ENCODE measurements at regions not wholly inside any gene's neighbourhood (a gene's known extent, or its start where the extent isn't known, plus 50 kb on each side); places are given as distances from the start of the nearest gene placed in this dataset.
"Not testable (repeated sequence)": the region's sequence is repeated elsewhere in the genome, so short reads cannot be mapped to it uniquely, and the experiment has no call there.

DNA sequence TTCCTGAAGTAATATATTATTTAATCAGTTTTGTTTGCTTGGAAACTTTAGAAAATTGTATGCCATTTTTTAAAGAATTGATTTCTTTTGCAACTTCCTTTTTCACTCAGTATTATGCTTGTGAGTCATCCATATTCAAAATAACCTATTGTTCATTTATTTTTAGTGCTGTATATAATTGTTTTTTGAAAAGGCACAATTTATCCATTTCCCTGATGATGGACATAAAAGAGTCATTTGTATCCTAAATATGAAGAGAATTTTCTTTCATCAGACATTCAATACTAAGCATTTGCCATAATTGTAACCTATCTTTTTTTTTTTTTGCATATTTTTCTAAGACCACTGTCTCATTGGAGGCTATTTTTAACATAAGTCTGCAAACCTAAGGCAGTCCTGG, 134.1 kb upstream of the SERPINE2 start:
- no peak for DNase-seq

DNA sequence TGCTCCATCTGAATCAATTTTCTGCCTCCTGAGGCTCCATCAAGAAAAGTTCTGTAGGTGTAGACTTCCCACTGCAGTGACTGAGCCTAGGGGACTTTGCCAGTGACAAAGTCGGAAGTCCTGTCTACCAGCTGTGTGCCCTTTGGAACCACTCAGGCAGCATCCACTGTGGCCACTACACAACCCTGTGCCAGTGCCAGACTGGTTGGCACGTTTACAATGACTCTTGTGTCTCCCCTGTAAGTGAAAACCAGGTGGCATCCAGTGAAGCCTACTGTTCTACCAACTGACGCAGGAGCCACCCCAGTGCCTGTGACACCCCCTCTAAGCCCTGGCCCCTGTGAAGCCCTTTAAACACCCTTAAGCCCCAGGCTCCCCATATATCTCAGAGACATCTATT, 132.1 kb upstream of the SERPINE2 start:
- no peak for DNase-seq

DNA sequence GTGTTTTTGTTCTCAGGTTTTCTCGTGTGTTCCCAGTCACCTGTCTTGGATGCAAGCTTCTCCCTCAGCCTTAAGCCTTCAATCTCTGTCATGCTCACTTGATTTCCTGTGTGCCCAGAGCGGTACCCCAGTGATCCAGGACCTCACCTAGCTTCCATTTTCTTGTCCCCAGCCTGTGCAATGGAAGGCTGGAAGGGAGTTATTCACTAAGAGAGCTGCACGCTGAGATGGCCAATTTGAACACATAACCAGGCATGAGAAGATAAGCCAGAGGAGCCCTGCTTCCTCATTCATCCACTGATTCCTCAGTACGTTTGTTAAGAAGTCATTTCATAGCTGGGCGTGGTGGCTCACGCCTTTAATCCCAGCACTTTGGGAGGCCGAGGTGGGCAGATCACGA, 130.8 kb upstream of the SERPINE2 start:
- no peak for DNase-seq

DNA sequence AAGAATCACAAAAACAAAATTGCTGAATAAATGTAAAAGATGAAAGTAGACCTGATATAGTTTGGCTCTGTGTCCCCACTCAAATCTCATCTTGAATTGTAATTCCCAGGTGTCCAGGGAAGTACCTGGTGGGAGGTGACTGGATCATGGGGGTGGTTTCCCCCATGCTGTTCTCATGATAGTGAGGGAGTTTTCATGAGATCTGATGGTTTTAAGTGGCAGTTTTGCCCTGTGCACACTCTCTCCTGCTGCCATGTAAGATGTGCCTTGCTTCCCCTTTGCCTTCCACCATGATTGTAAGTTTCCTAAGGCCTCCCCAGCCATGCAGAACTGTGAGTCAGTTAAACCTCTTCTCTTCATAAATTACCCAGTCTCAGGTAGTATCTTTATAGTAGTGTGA, 128.7 kb upstream of the SERPINE2 start:
- DNase-seq = not testable (repeated sequence)

DNA sequence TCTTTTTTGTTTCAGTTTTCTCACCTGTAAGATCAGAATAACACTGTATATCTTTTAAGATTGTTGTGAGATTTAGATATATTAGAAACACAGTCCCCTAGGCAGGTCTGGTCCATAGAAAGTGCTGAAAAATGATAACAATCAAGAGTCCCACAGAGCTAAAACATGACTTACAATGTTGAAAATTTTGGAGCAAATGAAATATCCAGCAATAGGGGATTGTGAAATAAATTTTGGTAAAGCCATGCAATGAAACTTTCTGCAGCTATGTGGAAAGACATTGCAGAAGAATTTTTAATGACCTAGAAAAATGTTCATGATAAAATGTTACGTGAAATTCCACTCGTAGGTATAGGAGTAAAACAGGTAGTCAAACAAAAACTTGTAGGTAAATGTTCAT, 127.6 kb upstream of the SERPINE2 start:
- DNase-seq = no peak

DNA sequence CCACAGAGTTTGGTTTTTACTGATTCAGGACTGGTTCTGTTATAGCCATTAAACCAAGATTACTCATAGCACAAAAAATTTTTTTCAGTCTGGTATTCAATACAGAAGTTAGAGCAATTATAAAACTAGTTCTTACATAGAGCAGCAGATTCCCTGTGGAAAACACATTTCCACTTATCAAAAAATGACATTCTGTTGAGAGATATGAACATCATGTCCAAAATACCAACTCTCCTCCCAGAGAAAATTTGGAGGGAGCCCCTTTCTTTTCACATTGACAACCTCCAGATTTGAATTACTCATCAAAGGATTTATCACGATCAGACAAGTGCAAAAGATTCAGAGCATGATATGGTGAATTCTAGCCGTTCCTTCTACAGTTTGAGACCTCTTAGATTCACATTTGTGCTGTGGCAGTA, 126.8 kb upstream of the SERPINE2 start:
- no peak for DNase-seq

DNA sequence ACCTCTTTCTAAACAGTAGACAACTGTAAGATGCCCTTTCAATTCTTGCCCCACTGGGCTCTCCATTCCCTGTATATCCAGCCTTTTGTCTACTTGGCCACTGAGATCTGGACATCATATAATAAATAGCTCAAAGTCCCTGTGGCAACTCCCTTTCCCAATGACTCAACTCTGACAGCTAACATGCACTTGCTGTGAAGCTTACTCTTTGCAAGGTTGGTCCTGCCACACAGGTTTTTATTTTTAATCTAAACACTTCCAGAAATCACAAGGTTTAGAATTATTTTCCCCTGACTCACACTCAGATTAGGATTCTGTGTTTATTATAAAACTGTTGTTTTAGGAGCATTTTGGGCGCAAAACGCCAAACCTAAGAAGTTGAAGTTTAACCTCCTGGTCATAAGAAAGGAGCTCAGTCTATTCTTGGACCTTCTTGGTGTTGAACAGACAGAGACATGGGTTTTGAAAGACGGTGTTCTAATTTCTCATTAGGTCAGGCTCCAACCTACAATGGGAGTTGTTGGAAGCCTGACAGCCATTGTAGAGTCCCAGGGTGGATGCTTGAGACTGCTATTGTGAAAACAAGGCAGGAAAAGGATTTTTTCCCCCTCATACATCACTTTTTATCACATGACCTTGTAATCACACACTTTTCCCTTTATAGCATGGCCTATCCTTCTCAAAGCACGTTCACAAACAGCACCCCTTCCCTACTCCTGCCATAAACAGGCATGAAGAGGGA, 124.7 kb upstream of the SERPINE2 start:
- no peak for DNase-seq

DNA sequence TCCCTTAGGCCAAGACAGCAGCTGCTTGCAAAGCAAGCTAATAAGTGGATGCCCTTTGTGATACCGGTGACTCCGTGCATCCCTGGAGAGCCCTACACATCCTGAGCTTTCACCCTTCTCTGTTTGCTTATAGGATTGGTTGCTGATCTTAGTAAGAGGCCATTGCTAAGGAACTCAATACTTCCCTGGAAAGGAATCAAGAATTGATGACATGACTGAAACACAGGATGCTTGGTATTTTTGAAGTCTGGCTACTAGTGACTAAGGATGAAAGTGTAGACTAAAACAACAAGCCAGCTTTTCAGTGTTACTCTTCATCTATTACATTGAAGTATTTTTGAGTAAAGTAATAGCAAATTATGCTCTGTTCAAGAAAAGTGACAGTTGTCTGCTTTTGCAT, 123.0 kb upstream of the SERPINE2 start:
- no peak for DNase-seq

DNA sequence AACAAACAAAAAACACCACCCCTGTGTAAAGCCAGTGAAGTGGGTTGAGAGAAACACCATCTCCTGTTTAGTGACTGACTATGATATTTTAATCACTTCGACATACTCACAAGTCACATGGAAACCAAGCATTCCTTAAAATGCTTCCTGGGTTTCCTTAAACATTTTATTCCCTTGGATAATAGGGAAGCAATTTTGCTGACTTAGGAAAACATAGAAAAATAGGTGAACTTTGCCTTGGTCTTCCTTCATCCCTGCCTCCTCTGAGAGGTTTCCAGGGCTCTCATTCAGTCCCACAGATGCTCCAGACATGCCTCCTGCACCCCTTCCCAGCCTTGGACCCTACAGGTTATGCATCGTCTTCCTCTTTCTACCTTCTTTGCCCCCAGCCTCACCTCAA, 122.6 kb upstream of the SERPINE2 start:
- DNase-seq = no peak

DNA sequence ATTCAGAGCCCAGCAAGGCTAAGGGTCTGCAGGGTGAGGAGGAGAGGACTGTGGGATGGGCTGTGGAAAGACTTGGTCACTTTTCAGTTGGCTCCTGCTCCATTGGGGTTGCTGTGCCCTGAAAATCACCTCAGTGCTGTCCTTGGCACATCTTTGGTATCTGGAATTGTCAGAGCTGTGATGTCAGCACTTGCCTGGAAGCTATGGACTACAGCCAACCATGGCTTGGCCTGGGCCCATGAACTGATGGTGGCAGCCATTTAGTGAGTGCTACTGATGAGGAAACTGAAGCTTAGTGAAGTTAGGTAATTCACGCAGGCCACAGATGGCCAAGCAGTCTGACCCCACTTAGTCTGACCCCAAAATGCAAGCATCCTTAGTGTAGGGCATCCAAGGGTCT, 121.8 kb upstream of the SERPINE2 start:
- peak in 1 of 2 experiments; percentile 21 for DNase-seq

DNA sequence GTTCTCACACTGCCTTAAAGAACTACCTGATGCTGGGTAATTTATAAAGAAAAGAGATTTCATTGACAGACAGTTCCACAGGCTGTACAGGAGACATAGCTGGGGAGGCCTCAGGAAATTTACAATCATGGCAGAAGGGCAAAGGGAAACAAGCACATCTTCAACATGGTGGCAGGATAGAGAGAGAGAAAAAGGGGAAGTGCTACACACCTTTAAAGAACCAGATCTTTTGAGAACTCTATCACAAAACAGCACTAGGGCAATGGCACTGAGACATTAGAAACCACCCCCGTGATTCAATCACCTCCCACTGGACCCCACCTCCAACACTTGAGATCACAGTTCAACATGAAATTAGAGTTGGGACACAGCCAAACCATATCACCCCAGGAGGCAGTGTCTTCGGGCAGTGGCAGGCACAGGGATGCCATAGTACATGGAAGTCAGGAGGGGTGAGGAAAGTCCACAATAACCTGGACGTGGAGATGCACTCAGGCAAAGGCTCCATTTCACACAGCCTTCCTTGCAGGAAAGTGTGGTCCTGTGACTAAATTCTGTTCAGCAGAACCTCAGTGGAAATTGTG, 120.4 kb upstream of the SERPINE2 start:
- DNase-seq = no peak

DNA sequence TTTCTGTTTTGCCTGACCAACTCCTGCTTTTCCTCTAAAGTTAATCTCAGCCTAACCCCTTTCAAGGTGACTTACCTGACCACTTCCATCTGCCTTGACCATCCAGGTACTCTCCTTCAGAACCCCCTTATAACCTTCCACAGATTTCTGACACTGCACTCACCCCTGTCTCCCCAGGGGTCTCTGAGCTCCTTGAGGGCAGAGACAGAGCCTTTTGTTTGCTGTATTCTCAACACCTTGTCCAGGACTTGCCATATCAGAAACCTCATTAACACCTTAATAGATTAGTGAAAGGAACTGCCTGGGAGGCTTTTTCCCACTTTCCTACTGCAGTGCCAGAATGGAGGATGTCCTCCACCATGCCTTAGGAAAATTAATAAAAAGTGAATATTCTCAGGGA, 119.7 kb upstream of the SERPINE2 start:
- DNase-seq = no peak

DNA sequence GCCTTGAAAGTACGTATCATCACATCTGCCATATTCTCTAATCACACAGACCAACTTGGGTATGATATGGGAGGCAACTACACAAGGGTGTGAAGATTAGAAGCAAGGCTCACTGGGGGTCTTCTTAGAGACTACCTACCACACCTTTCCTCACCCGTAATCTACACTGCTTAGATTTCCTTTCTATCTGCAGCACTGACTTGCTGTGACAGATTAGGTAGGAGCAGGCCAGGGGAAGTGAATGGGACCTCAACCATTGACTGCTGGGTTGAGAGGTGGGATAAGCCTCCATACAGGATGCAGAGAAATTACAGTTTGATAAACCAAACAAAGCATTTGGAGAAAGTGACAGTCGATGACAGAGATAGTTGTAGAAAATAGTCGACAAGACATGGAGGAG, 119.0 kb upstream of the SERPINE2 start:
- DNase-seq = no peak

DNA sequence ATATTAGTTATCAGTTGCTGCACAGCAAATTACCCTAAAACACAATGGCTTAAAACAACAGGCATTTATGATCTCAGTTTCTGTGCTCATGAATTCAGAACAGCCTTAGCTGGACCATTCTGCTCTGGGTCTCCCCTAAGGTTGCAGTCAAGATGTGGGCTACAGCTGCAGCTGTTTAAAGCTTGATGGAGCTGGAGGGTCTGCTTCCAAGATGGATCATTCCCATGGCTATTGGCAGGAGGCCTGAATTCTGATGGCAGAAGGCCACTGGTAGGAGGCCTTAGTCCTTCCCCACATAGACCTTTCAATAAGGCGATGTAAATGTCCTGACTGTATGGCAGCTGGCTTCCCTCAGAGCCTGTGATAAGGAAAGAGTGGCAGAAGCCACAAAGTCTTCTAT, 118.6 kb upstream of the SERPINE2 start:
- peak in 1 of 2 experiments; percentile 48 for DNase-seq

DNA sequence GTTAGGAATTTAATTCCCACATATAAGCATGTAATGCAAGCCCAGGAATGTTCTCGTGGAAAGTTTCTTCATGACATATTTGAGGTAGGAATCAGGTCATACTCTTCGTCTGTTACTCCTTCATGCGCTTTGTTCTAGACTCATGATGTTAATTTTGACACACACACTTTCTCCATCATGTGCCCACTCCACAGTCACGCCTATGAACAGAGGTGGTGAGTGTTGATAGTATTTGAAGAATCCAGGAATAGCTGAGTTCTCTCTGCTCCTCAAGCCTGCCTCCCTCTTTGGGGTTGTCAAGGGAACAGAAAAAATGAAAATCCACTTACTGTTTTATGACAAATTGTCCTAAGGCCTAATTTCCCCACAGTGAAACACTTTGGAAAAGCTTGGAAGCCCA, 117.3 kb upstream of the SERPINE2 start:
- DNase-seq = no peak

DNA sequence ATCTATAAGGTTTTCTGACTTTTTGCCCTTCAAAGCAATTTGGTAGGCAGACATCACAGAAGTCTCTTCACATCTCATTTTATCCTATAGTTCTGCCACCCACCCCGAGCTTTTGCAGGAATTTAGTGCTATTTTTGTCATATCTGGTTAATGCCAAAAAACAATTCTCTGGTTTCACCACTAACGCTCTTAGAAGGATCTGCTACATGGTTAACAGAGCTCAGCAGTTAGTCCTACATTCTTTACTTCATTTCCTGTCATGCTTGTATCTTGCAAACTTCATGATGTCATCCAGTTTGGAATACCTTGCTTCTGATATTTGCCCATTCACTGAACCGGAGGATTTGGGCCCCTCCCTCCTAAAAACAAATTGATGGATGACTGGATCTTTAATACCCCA, 116.8 kb upstream of the SERPINE2 start:
- no peak for DNase-seq

DNA sequence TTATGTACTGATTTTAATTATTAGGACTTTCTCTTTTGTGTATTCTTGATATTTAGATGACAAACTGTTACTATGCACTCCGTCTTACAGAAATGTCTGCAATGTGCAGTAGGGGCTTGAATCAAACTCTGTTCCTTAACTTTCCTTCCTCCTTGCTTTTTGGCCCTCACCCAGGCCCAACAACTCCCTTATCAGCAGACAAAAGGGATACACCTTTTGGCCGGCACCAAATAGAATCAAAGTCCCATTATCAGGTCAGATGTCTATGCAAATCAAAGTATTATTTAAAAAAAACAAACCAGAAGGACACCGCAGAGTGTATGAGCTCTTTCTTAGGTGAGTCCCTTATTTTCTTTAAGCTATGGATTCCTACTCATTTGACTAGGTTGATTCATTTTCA, 116.3 kb upstream of the SERPINE2 start:
- no peak for DNase-seq

DNA sequence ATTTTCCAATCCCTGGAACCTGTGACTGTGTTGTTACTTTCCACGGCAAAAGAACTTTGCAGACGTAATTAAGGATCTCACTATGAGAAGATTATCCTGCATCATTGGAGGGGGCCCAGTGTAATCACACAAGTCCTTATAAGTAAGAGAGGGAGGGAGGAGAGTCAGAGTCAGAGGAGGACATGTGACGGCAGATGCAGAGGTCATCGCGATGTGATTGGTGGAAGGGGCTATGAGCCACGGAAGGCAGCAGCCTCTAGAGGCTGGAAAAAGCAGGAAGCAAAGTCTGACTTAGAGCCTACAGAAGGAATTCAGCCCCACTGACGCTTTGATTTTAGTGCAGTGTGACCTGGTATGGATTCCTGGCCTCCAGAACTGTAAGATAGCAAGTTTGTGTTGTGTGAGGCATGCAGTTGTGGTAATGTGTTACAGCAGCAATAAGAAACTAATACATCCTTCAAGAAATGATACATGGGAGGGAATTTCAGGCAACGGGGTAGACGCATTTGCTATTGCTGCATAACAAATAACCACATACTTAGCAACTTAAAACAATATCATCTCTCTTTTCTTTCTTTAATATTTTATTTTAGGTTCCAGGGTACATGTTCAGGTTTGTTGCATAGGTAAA, 112.7 kb upstream of the SERPINE2 start:
- no peak for DNase-seq

DNA sequence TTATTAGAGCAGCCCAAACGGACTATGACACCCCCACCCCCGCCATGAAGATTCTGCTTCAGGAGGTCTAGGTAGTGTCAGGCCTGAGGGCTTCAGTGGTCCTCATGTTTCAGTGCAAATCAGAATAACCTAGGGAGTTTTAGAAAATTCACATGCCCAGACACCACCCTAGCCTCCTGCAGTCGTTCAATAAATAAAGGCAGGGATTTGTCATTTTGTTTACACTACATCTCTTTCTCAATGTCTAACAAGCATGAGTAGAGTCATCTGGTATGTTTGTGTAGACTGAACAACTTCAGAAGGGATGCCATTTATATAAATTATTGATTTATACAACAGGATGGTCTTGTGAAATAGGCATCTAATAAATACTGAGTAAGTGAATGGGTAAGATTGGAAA, 112.1 kb upstream of the SERPINE2 start:
- no peak for DNase-seq

DNA sequence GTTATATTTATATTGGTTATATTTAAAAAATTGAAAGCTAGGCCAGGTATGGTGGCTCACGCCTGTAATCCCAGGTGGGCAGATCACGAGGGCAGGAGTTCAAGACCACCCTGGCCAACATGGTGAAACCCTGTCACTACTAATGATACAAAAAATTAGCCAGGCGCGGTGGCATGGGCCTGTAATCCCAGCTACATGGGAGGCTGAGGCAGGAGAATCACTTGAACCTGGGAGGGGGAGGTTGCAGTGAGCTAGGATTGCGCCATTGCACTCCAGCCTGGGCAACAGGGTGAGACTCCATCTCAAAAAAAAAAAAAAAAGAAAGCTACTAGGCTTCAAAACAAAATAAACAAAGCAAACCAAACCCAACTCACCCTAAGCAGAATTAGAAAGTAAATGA, 109.0 kb upstream of the SERPINE2 start:
- not testable (repeated sequence) for DNase-seq

DNA sequence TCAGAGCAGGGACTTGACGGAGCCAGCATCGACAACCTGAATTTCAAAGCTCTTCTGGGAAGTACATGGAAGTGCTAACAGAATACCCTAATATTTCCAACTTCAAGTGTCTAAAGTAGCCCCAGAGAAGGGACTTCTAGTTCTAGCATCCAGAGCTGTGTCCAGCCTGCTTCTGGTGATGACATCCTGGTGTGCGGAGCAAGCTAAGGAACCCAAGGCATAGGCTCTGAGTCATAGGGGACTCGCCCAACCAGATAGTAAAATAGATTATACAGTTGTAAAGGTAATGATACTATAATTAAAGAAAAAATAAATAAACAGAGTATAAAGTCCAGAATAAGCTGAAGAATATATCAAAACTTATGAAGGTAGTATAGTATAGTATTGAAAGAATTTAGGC, 108.1 kb upstream of the SERPINE2 start:
- no peak for DNase-seq

DNA sequence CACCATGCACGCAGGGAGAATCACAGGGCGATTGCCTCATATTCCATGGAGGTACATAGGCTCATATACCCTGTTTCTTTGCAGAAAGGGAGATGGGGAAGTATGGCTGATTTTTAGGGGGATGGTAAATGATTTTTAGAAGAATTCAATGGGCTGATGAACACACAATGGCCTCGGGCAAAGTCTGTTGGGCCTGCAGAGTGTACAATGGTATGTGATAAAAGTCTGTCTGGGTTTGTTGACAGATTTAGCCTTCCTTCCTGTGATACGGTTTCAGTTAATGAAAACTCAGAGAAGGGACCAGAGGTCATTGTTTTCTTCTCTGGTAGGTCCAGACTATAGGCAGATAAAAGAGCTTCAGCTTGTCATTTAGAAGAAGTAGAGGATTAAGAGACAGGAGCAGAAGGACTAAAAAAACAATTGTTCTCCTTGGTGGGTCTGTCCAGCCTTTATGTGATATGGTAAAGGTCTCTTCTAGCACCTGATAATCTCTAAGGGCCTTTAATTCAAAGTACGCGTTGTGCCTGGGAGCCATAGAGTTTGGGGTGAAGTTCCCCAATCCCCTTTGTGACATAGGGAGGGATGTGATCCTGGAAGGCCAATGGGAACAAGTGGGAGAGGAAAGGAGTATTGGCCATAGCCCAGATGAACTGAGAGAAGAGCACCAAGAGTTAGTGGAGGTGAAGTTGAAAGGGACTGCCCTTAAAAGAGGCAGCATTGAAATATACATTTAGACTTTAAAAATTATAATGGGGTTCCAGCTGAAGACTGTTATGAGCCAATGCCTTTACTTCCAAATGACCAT, 107.5 kb upstream of the SERPINE2 start:
- DNase-seq = no peak

DNA sequence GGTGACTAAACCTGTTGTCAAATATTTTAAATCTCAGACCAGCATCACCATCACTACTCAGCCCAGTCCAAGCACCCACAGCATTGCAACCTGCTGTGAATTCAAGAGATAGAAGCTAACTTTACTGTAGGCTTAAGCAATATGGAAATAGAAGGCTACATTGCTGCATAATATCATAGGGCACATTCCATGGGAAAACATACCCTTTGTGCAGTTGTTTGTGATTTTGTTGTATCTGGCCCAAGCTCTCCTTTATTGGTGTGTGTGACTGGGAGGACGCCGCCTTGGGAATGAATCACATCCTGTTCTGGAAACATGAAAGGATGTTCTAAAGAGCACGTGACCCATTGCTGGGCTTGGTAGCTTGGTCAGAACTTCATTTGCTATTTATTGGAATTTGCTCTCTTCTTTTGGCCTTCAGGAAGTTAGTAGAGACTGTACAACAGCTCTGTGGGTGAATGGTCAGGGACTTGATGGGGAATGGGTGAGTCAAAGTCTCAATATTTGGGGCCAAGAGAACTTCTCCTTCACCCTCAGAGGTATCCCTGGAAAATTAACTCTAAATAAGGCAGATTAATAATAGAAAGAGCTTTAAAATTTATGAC, 106.8 kb upstream of the SERPINE2 start:
- no peak for DNase-seq
